ENCODE measurements at regions not wholly inside any gene's neighbourhood (a gene's known extent, or its start where the extent isn't known, plus 50 kb on each side); places are given as distances from the start of the nearest gene placed in this dataset.

DNA sequence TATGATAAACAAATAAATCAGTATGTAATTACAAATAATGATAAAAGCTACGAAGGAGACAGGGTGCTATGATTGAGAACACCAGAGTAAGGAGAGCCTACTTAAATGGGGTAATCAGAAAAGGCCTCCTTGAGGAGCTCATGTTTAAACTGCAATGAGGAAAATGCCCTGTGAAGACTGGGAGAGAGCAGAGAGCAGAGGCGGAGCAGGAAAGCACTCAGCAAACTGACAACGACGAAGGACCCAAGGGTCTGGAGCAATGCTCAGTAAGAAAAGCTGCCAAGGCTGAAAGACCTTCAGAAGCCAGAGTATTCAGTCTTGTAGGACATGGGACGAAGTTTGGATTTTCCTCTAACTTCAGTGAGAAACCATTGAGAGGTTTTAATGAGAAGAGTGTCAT is 114.2 kb upstream of the PLEKHA5 start:
- TF ChIP-seq, protein P1, sequence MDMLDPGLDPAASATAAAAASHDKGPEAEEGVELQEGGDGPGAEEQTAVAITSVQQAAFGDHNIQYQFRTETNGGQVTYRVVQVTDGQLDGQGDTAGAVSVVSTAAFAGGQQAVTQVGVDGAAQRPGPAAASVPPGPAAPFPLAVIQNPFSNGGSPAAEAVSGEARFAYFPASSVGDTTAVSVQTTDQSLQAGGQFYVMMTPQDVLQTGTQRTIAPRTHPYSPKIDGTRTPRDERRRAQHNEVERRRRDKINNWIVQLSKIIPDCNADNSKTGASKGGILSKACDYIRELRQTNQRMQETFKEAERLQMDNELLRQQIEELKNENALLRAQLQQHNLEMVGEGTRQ (IDR thresholded peaks at IDR 0.05; ENCODE audit: low read depth, low read length) = no peak
- TF ChIP-seq, protein P2, sequence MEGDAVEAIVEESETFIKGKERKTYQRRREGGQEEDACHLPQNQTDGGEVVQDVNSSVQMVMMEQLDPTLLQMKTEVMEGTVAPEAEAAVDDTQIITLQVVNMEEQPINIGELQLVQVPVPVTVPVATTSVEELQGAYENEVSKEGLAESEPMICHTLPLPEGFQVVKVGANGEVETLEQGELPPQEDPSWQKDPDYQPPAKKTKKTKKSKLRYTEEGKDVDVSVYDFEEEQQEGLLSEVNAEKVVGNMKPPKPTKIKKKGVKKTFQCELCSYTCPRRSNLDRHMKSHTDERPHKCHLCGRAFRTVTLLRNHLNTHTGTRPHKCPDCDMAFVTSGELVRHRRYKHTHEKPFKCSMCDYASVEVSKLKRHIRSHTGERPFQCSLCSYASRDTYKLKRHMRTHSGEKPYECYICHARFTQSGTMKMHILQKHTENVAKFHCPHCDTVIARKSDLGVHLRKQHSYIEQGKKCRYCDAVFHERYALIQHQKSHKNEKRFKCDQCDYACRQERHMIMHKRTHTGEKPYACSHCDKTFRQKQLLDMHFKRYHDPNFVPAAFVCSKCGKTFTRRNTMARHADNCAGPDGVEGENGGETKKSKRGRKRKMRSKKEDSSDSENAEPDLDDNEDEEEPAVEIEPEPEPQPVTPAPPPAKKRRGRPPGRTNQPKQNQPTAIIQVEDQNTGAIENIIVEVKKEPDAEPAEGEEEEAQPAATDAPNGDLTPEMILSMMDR (conservative IDR thresholded peaks at IDR 0.05; ENCODE audit: low read depth, low read length) = no peak
- TF ChIP-seq RCOR1 (IDR thresholded peaks at IDR 0.05; ENCODE audit: insufficient replicate concordance, low read length) (no peak), POLR2A (IDR thresholded peaks at IDR 0.05; ENCODE audit: low read depth, low read length) (no peak)

All from IMR-90 (cell line).